NCI-H774 (cell line): ENCODE measurements at regions not wholly inside any gene's neighbourhood (a gene's known extent, or its start where the extent isn't known, plus 50 kb on each side); places are given as distances from the start of the nearest gene placed in this dataset.

Experiments used
- DNase-seq: peaks from one replicate; lab custom pipeline; 2025; lab: John Stamatoyannopoulos, UW

GRCh38 chr13:105139048-105139379 is 1396.4 kb downstream of the EFNB2 start:
- DNase-seq: no peak

- DNase-seq: no peak
Observed at GRCh38 chr13:105135852-105136615, 1399.4 kb downstream of the EFNB2 start.

- DNase-seq: no peak
Observed at GRCh38 chr13:105127732-105128131, 1407.7 kb downstream of the EFNB2 start.

GRCh38 chr13:105121221-105121620 is 1414.2 kb downstream of the EFNB2 start:
- DNase-seq: no peak

- no peak for DNase-seq
Observed at GRCh38 chr13:105118426-105118985, 1417.0 kb downstream of the EFNB2 start.

GRCh38 chr13:105116966-105117365 is 1418.5 kb downstream of the EFNB2 start:
- DNase-seq: no peak

- DNase-seq: no peak
Observed at GRCh38 chr13:105112561-105112960, 1422.9 kb downstream of the EFNB2 start.

- no peak for DNase-seq
Observed at GRCh38 chr13:105107781-105108180, 1427.7 kb downstream of the EFNB2 start.

GRCh38 chr13:105105471-105105870 is 1430.0 kb downstream of the EFNB2 start:
- DNase-seq: no peak

- DNase-seq: no peak
Observed at GRCh38 chr13:105097521-105097920, 1437.9 kb downstream of the EFNB2 start.

GRCh38 chr13:105089858-105090643 is 1445.4 kb downstream of the EFNB2 start:
- DNase-seq: no peak

- DNase-seq: peak; percentile 47
Observed at GRCh38 chr13:105087945-105088344, 1447.5 kb downstream of the EFNB2 start.

- no peak for DNase-seq
Observed at GRCh38 chr13:105084931-105085330, 1450.5 kb downstream of the EFNB2 start.

- DNase-seq: no peak
Observed at GRCh38 chr13:105083992-105084391, 1451.5 kb downstream of the EFNB2 start.

- no peak for DNase-seq
Observed at GRCh38 chr13:105074755-105075154, 1460.7 kb downstream of the EFNB2 start.

GRCh38 chr13:105073041-105073440 is 1462.4 kb downstream of the EFNB2 start:
- DNase-seq: no peak

- no peak for DNase-seq
Observed at GRCh38 chr13:105070452-105070851, 1465.0 kb downstream of the EFNB2 start.

GRCh38 chr13:105069106-105069505 is 1466.4 kb downstream of the EFNB2 start:
- no peak for DNase-seq

GRCh38 chr13:105063676-105064075 is 1471.8 kb downstream of the EFNB2 start:
- no peak for DNase-seq

GRCh38 chr13:105059786-105060185 is 1475.7 kb downstream of the EFNB2 start:
- no peak for DNase-seq

- DNase-seq: no peak
Observed at GRCh38 chr13:105058517-105058916, 1476.9 kb downstream of the EFNB2 start.

GRCh38 chr13:105052711-105053110 is 1482.8 kb downstream of the EFNB2 start:
- no peak for DNase-seq

GRCh38 chr13:105050686-105051085 is 1484.8 kb downstream of the EFNB2 start:
- no peak for DNase-seq
